Stimulated activated CD4-positive, alpha-beta T cell treated with anti-CD3 and anti-CD28 coated beads, Interleukin-15, amount 100 ng/mL, for 24 hours (primary cell): ENCODE measurements at regions not wholly inside any gene's neighbourhood (a gene's known extent, or its start where the extent isn't known, plus 50 kb on each side); places are given as distances from the start of the nearest gene placed in this dataset.

Experiments
- DNase-seq: peaks from one replicate; pipeline ENCODE4 v3.0.0-alpha.2; 2020

DNA sequence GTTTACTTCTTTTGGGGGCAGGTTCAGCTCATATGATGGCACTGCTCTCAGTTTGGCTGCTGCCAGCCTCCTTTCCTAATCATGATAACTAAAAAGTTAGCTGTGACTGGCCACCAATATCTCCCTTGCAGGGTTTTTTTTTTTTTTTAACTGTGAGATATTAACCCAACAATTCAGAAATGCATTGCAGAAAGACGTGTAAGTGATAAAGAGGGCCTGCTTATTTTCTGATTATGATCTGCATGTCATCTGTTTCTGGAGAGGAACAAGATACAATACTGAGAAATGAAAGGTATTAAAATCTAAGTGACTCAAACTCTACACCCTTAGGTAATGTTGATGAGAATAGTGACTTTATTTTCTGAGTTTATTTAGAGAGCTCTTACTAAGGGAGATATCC is 905.6 kb downstream of the SOCS6 start:
- DNase-seq, result no peak

GRCh38 chr18:71189581-71189980 is 900.7 kb downstream of the SOCS6 start:
- no peak for DNase-seq

- DNase-seq, result no peak
Observed at GRCh38 chr18:71168557-71169145, 879.8 kb downstream of the SOCS6 start.

DNA sequence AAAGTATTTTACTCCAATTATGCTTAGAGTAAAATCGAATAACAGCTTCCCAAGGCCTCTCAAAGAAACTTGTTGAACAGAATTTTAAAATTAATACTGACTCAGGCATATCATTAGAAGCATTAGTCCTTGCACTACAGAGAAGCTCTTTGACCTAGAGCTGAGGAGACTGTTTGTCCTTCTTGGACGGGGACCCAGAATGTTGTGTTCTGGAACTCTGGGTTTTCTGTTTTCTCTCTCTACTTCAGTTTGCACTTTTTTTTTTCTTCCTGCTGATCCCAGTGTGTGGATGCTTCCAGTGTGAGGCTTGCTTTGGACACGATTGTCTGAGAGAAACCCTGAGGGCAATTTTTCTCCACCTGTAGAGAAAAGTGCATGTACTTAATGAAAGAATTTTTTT is 847.6 kb downstream of the SOCS6 start:
- no peak for DNase-seq

GRCh38 chr18:71134122-71134521 is 845.3 kb downstream of the SOCS6 start:
- no peak for DNase-seq

DNA sequence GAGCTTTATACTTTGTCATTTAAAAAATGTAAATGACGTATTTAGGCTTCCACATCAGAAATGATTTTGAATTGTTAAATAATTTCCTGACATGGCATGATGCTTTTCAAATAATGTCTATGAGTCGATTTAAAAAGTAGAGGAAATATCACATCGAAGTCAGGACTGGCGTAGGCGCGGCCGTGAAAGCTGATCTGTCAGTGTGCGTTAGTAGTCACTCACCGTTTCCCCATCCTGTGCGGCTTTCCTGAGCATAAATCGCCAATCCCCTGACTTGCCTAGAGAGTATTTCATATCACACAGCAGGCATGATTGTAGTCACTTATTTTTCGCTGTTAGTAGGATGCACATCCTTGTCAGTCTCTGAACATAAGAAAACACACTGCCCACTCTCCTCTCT is 843.1 kb downstream of the SOCS6 start:
- no peak for DNase-seq

- no peak for DNase-seq
Observed at GRCh38 chr18:71130351-71130750, 841.5 kb downstream of the SOCS6 start.

DNA sequence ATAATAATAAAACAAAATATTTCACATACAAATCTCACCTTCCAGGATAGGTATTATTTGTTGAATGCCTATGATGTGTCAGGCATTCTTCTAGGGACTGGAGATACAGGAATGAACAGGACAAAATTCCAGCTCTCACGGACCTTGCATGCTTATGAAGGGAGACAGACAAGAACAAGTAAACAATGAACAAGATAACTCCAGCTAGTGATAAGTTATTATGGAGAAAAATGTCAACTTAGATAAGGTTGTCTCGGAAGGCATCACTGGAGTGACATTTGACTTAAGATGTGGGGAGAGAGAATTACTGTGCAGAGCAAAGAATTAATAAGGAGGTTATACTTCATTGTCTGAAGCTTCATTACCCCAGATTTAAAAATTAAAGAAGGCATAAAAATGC is 836.7 kb downstream of the SOCS6 start:
- DNase-seq, result no peak

DNA sequence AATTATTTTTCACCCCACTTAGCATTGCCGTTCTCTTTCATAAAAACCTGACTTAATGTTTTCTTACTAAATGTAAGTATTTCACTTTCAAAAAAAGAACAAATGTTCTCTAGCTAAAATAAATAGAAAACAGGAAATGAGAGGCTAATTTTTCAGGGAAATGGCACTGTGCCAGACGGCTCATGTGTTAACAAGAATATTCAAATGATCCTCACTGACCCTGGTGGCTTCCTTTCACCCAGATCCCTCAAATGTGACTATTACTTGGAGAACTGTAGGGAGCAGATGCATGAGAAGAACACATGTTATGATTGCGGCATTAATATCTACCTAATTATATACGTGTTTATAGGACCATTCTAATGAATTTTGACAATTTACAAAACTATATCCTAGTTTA is 827.7 kb downstream of the SOCS6 start:
- no peak for DNase-seq

DNA sequence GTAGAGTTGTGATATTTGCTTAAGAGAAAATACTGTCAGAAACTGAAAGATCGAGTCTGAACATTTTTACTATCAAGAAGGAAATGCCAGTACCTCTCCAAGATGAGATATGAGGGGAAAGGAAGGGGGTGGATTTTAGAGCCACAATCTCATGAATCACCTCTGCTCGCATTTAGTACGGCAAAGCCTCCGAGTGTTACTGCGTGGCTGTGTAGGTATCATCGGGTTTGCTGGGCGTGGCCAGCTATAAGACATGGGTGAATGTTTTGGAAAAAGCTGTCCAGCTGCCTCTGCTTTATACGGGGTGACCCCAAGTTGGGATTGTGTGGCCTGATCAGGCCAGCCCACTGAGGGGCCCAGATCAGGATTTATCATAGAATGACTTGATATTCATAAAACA is 826.4 kb downstream of the SOCS6 start:
- DNase-seq, result no peak

DNA sequence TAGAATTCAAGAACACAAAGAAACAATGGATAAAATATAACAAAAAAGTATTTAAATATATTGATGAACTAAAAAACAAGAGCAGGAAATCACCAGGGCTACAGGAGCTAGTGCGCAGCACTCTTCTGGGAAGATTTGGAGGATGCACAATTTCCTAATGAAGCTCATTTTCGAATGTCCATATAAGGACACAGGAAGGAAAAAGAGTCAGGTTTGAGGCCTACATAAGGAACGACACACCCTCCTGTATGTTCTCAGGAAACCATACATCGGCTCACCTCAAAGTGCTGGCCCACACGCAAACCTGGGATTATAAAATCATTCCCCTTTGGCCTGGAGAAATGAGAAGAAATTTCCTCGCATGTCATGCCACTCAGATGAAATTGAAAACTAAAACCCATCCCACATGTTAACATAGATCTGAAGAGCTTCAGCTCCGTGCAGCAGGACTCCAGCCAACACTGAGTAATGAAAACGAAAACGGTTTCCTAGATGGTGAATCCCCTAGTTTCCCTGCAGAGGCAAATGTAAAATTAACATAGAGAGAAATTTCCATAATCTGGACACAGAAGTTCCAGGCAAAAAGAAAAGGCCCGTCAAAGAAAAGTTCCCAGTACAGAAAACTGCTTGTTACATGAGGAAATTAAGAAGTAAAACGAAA is 825.8 kb downstream of the SOCS6 start:
- no peak for DNase-seq

DNA sequence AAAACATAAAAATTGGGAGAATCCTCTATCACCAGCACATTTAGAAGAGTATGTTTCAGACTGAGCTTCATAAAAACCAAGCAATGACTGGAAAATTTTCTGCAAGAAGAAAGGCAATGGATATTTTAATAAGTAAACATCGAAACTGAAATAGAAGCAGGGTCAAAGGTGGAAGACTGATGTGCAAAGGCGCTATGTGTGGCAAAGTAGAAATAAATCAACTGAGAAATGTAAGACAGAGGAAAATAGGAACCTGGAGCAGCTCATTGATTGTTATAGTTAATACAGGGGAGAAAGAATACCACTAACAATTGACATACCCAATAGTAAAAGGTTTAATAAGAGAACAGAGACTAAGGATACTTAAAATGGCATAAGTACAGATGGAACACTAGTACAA is 818.4 kb downstream of the SOCS6 start:
- DNase-seq, result no peak

GRCh38 chr18:71106701-71107100 is 817.9 kb downstream of the SOCS6 start:
- DNase-seq, result no peak

GRCh38 chr18:71105994-71106546 is 817.2 kb downstream of the SOCS6 start:
- DNase-seq, result no peak

- no peak for DNase-seq
Observed at GRCh38 chr18:71105078-71105819, 816.4 kb downstream of the SOCS6 start.

DNA sequence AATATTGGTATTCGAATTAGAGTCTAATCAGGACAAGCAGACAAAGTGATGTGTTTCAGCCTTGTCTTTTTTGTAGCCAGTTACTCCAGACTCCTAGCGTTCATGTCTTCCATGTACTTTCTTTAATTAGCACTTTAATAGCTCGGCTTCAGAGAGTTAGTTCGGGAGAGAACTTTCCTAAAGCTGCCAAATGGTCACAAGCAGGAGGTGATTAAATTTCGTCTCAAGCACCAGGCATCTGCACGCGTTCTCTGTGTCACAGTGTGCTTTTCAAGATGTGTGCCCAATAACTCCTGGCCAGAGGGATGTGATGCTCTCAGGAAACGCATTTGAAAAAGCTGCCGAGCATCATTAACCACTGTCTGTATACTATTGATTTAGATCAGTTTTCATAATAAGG is 790.8 kb downstream of the SOCS6 start:
- no peak for DNase-seq

- no peak for DNase-seq
Observed at GRCh38 chr18:71077451-71077850, 788.6 kb downstream of the SOCS6 start.

DNA sequence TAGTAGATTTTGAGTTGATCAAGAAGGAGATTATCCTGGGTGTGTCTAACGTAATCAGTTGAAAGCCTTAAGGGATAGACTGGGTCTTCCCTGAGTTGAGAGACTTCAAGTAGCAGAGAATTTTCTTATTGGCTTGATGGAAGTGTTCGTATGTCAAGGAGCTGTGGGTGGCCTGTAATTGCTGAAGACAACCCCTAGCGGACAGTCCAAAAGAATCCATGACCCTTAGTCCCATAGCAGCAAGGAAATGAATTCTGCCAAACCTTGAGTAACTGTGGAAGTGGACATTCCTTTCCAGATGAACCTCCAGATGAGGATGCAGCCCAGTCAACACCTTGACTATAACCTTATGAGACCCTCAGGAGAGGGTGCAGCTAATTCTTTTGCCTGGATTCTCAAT is 786.3 kb downstream of the SOCS6 start:
- DNase-seq, result no peak

DNA sequence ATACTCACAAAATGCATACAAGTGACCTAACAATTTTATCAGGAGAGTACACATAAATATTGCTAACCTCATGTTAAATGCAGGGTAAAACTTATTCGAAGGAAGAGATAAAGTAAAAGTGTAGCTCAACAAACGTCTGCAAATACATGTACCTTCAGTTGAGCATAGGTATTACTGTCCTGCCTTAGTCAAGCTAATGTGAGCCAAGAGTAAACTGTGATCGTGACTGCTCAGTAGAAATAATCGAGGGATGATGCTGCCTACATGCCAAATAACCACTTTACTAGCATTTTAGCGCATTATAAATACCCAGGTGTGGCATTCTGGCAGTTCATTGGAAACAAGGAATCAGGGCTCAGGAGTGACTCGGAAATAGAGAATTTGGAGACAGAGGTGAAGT is 779.5 kb downstream of the SOCS6 start:
- DNase-seq, result no peak

DNA sequence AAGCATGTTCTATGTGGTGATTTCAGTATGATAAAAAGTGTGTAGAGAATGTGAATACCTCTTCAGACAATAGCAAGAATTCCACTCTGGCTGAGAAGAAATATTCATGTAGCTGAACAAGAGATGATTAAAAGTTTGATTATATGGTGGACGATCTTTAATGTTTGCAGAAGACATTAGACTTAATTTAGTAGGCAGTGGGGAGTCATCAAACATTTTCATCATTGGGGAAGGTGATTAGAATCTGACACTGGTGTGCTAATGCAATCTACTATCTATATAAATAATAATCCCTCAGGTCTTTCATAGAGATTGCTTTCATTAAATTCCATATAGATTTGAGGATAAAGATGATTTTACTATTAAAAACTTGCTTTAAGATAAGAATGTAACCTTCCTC is 761.0 kb downstream of the SOCS6 start:
- no peak for DNase-seq

DNA sequence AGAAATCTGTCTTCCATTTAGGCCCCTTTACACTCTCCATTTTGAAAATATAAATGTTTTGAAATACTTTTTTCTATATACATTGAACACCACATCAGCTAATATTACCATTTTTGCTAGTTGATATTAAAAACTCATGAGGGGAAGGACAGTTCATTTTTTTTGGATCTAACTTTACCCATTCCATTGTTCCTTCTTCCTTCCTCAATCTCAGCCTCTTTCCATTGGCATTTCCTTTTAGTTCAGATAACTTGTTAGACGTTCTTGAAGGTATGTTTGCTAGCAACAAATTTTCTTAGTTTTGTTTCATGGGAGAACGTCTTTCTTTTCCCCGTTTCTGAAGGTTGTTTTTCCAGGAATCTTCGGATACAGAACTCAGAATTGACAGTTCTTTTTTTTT is 759.0 kb downstream of the SOCS6 start:
- DNase-seq, result no peak

DNA sequence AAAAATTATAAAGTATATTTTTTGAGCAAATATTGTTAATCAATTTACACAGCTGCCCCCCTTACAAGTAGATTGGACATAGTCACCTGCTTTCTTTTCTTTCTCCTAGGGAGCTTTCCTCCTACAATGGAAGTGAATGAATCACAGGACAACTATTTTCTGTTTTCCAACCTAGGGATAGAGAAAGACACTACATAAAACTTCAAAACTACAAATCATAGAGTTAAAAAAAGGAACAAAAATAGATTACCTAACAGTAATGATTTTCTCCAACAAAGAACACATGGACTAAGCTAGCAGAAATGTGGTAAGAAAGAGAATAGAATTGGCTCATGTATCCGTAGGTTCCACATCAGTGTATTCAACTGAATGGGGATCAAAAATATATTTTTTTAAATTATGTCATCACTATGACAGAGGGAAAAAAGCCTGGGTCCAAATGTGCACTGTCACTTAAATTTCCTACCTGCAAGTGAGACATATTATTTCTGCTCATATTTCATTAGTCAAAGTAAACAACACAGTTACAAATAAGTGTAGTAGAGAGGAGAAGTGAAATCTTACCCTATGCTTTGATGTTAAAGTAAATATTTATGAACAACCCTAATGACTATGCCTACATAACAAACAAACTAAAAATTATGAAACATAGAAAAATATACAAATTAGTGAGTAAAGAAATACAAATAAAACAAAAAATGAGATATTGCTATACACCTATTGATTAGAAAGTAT is 756.7 kb downstream of the SOCS6 start:
- DNase-seq, result no peak

DNA sequence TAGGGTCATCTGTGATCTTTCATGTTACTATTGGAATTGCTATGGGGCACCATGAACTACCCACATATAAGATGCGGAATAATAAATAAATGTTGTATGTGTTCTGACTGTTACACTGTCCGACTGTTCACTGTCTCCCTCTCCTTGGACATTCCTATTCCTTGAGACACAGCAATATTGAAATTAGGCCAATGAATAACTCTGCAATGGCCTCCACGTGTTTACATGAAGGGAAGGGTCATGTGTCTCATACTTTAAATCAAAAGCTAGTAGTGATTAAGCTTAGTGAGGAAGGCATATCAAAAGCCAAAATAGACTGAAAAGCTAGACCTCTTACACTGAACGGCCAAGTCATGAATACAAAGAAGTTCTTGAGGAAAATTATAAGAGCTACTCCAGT is 751.3 kb downstream of the SOCS6 start:
- no peak for DNase-seq

DNA sequence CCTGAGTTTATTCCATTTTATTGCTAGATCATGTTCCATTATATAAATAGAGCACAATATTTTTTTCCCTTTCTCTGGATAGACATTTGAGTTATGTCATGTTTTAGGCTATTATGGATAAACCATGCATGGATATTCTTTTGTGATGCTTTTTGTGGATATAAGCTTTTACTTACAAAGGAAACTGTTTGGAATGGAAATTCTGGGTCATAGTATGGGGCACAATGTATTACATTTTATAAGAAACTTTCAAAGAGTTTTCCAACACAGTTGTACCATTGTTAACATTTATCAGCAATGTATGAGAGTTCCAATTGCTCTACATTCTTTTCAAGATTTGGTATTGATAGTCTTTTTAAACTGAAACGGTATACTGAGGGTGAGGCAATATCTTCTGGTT is 749.4 kb downstream of the SOCS6 start:
- no peak for DNase-seq
